Epithelial cell of proximal tubule (primary cell): ENCODE measurements at regions not wholly inside any gene's neighbourhood (a gene's known extent, or its start where the extent isn't known, plus 50 kb on each side); places are given as distances from the start of the nearest gene placed in this dataset.

Source experiments
- DNase-seq: peaks from one replicate; pipeline ENCODE4 v3.0.0-alpha.2; 2011; ENCODE audit warnings: low read depth
- H3K4me3 ChIP-seq: 2 replicates; pipeline ENCODE4 v1.5.1; 2011; ENCODE audit warnings: low read depth, mild to moderate bottlenecking, low read length
- CTCF ChIP-seq: conservative IDR thresholded peaks from 2 replicates; pipeline ENCODE4 v1.5.1; 2012; ENCODE audit warnings: low read depth, mild to moderate bottlenecking, low read length

GRCh38 chr15:98583771-98584430 is 64.4 kb upstream of the IGF1R start:
- no peak for DNase-seq
- H3K4me3 ChIP-seq: no peak overlapping the region
- TF ChIP-seq CTCF: no peak

- no peak for TF ChIP-seq CTCF
- DNase-seq: no peak
- no peak overlapping the region for H3K4me3 ChIP-seq
Observed at GRCh38 chr15:98586066-98586465, 62.3 kb upstream of the IGF1R start.

GRCh38 chr15:98592136-98592535 is 56.2 kb upstream of the IGF1R start:
- no peak for DNase-seq
- no peak for TF ChIP-seq CTCF
- H3K4me3 ChIP-seq: no peak overlapping the region

- TF ChIP-seq CTCF: no peak
- no peak overlapping the region for H3K4me3 ChIP-seq
- DNase-seq: no peak
Observed at GRCh38 chr15:98596131-98596530, 52.2 kb upstream of the IGF1R start.

- no peak overlapping the region for H3K4me3 ChIP-seq
- DNase-seq: no peak
- no peak for TF ChIP-seq CTCF
Observed at GRCh38 chr15:98596885-98597392, 51.4 kb upstream of the IGF1R start.

- no peak for DNase-seq
- H3K4me3 ChIP-seq: no peak overlapping the region
- no peak for TF ChIP-seq CTCF
Observed at GRCh38 chr15:98597666-98598065, 50.7 kb upstream of the IGF1R start.
